ENCODE measurements at regions not wholly inside any gene's neighbourhood (a gene's known extent, or its start where the extent isn't known, plus 50 kb on each side); places are given as distances from the start of the nearest gene placed in this dataset.

DNA sequence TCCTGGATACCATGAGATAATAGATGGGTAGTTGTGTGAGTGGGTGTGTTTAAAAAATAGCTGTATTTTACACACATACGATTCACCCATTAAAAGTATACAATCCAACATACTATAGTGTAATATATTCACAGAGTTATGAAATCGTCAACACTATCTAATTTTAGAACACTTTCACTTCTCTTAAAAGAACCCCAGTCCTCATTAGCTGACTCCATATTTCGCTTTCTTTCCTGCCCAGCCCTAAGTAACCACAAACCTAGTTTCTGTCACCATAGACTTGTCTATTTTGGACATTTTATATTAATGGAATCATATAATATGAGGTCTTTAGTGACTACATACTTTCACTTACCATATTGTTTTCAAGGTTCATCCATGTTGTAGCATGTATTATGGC is 63.8 kb upstream of the S1PR3 start:
- no peak overlapping the region for H3K27ac ChIP-seq (ENCODE audit: low read depth, low read length)
- no peaks in the 10 kb centered on the region for H3K36me3 ChIP-seq (ENCODE audit: control insufficient read depth, insufficient read depth, low read length)
- no peak overlapping the region for H3K9ac ChIP-seq (ENCODE audit: low read depth, low read length)
- no peaks in the 10 kb centered on the region for H3K27me3 ChIP-seq (ENCODE audit: control insufficient read depth, insufficient read depth, low read length)
- no peaks in the 10 kb centered on the region for H3K9me3 ChIP-seq (ENCODE audit: control insufficient read depth, insufficient read depth, low read length)
- no peak overlapping the region for H3K4me3 ChIP-seq (ENCODE audit: low read depth, low read length)
- H3K4me1 ChIP-seq (ENCODE audit: control insufficient read depth, insufficient read depth, low read length), result no peaks in the 10 kb centered on the region

DNA sequence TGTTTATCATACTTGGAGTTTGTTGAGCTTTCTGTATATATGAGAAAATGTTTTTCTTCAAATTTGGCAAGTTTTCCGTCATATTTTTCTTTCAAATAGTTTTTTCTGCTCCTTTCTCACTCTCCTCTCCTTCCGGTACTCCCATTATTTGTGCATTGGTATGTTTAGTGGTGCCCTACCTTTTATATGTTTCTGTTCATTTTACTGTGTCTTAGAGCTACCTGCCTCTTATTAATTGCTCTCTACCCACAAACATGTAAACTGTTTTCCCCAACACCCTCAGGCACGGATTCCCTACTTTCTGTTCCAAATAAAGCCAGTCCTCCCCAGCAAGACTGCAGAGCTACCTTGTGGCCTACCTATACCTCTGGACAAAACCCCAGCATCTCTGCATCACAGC is 60.6 kb upstream of the S1PR3 start:
- Histone ChIP-seq H3K9me3 (ENCODE audit: control insufficient read depth, insufficient read depth, low read length) (no peaks in the 10 kb centered on the region), H3K27me3 (ENCODE audit: control insufficient read depth, insufficient read depth, low read length) (no peaks in the 10 kb centered on the region), H3K9ac (ENCODE audit: low read depth, low read length) (no peak overlapping the region), H3K27ac (ENCODE audit: low read depth, low read length) (no peak overlapping the region), H3K36me3 (ENCODE audit: control insufficient read depth, insufficient read depth, low read length) (no peaks in the 10 kb centered on the region), H3K4me3 (ENCODE audit: low read depth, low read length) (no peak overlapping the region), H3K4me1 (ENCODE audit: control insufficient read depth, insufficient read depth, low read length) (no peaks in the 10 kb centered on the region)

DNA sequence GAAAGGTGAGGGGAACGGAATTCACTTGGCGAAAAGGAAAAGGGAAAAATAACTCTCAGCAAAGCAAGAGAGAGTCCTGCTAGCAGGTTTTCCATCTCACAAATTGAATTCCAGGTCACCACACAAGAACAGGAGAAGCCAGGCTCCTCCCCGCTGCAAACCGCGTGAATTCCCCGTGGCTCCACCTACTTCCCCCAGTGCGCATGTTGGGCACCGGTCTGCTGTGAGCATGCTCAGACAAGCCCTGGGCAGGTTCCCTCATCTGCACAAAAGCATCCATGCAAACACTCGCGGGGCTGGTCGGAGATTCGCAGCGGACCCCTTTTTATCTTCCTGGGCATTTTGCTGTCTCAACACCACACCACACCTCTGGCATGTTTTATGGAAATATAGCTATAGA is 58.5 kb upstream of the S1PR3 start:
- Histone ChIP-seq H3K27me3 (ENCODE audit: control insufficient read depth, insufficient read depth, low read length) (no peaks in the 10 kb centered on the region), H3K36me3 (ENCODE audit: control insufficient read depth, insufficient read depth, low read length) (no peaks in the 10 kb centered on the region), H3K27ac (ENCODE audit: low read depth, low read length) (no peak overlapping the region), H3K4me1 (ENCODE audit: control insufficient read depth, insufficient read depth, low read length) (no peaks in the 10 kb centered on the region), H3K9ac (ENCODE audit: low read depth, low read length) (no peak overlapping the region), H3K4me3 (ENCODE audit: low read depth, low read length) (no peak overlapping the region; the same call in 1 of the 2 replicates), H3K9me3 (ENCODE audit: control insufficient read depth, insufficient read depth, low read length) (no peaks in the 10 kb centered on the region)

DNA sequence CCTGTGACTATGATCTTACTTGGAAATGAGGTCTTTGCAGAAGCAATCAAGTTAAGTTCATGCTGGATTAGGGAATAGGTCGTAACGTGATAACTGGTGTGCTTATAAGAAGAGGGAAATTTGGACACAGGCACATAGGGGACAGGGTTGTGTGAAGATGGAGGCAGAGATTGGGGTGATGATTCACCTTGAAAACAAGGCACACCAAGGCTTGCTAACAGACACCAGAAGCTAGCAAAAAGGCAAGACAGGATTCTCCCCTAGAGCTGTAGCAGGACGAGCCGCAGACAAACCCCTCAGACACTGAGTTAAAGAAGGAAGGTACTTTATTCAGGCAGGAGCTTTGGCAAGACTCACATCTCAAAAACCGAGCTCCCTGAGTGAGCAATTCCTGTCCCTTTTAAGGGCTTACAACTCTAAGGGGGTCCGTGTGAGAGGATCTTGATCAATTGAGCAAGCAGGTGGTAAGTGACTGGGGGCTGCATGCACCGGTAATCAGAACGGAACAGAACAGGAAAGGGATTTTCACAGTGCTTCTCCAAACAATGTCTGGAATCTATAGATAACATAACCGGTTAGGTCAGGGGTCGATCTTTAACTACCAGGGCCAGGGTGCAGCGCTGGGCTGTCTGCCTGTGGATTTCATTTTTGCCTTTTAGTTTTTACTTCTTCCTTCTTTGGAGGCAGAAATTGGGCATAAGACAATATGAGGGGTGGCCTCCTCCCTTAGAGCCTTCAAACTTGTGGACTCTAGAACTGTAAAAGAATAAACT is 57.5 kb upstream of the S1PR3 start:
- Histone ChIP-seq H3K27me3 (ENCODE audit: control insufficient read depth, insufficient read depth, low read length) (no peaks in the 10 kb centered on the region), H3K36me3 (ENCODE audit: control insufficient read depth, insufficient read depth, low read length) (no peaks in the 10 kb centered on the region), H3K27ac (ENCODE audit: low read depth, low read length) (no peak overlapping the region)

GRCh38 chr9:88934876-88935535 is 56.3 kb upstream of the S1PR3 start:
- Histone ChIP-seq H3K27ac (ENCODE audit: low read depth, low read length) (no peak overlapping the region), H3K4me3 (ENCODE audit: low read depth, low read length) (no peak overlapping the region), H3K36me3 (ENCODE audit: control insufficient read depth, insufficient read depth, low read length) (no peaks in the 10 kb centered on the region), H3K27me3 (ENCODE audit: control insufficient read depth, insufficient read depth, low read length) (no peaks in the 10 kb centered on the region), H3K9ac (ENCODE audit: low read depth, low read length) (no peak overlapping the region), H3K9me3 (ENCODE audit: control insufficient read depth, insufficient read depth, low read length) (no peaks in the 10 kb centered on the region), H3K4me1 (ENCODE audit: control insufficient read depth, insufficient read depth, low read length) (no peaks in the 10 kb centered on the region)

More for the DNA sequence above, 57.5 kb upstream of the S1PR3 start:
- no peaks in the 10 kb centered on the region for H3K9me3 ChIP-seq (ENCODE audit: control insufficient read depth, insufficient read depth, low read length)
- H3K4me3 ChIP-seq (ENCODE audit: low read depth, low read length), result no peak overlapping the region
- H3K9ac ChIP-seq (ENCODE audit: low read depth, low read length), result no peak overlapping the region
- H3K4me1 ChIP-seq (ENCODE audit: control insufficient read depth, insufficient read depth, low read length), result no peaks in the 10 kb centered on the region

DNA sequence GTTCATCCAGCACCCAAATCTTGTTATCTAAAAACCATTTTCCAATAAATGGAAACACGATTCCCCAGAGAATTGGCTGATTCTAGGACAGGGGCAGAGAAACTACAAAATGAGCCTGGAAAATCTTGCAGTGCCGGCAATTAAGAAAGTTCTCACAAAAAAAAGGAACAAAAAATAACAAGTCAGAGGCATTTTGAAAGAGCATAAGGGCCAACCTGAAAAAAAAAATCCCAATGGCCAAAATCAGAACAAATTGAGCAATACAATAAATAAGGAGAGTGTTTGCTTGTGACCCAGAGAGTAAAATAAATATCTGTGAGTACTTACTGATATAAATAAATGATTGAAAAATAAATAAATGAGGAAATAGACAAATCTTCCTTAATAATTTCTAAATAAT is 55.1 kb upstream of the S1PR3 start:
- Histone ChIP-seq H3K9me3 (ENCODE audit: control insufficient read depth, insufficient read depth, low read length) (no peaks in the 10 kb centered on the region), H3K36me3 (ENCODE audit: control insufficient read depth, insufficient read depth, low read length) (no peaks in the 10 kb centered on the region), H3K27ac (ENCODE audit: low read depth, low read length) (no peak overlapping the region), H3K4me3 (ENCODE audit: low read depth, low read length) (no peak overlapping the region), H3K4me1 (ENCODE audit: control insufficient read depth, insufficient read depth, low read length) (no peaks in the 10 kb centered on the region), H3K27me3 (ENCODE audit: control insufficient read depth, insufficient read depth, low read length) (no peaks in the 10 kb centered on the region), H3K9ac (ENCODE audit: low read depth, low read length) (no peak overlapping the region)

GRCh38 chr9:88936668-88937067 is 54.6 kb upstream of the S1PR3 start:
- Histone ChIP-seq H3K9ac (ENCODE audit: low read depth, low read length) (no peak overlapping the region), H3K4me1 (ENCODE audit: control insufficient read depth, insufficient read depth, low read length) (no peaks in the 10 kb centered on the region), H3K4me3 (ENCODE audit: low read depth, low read length) (no peak overlapping the region), H3K36me3 (ENCODE audit: control insufficient read depth, insufficient read depth, low read length) (no peaks in the 10 kb centered on the region), H3K9me3 (ENCODE audit: control insufficient read depth, insufficient read depth, low read length) (no peaks in the 10 kb centered on the region), H3K27ac (ENCODE audit: low read depth, low read length) (no peak overlapping the region), H3K27me3 (ENCODE audit: control insufficient read depth, insufficient read depth, low read length) (no peaks in the 10 kb centered on the region)

GRCh38 chr9:88937248-88937647 is 54.0 kb upstream of the S1PR3 start:
- Histone ChIP-seq H3K9me3 (ENCODE audit: control insufficient read depth, insufficient read depth, low read length) (no peaks in the 10 kb centered on the region), H3K4me1 (ENCODE audit: control insufficient read depth, insufficient read depth, low read length) (no peaks in the 10 kb centered on the region), H3K36me3 (ENCODE audit: control insufficient read depth, insufficient read depth, low read length) (no peaks in the 10 kb centered on the region), H3K9ac (ENCODE audit: low read depth, low read length) (no peak overlapping the region), H3K4me3 (ENCODE audit: low read depth, low read length) (no peak overlapping the region), H3K27ac (ENCODE audit: low read depth, low read length) (no peak overlapping the region), H3K27me3 (ENCODE audit: control insufficient read depth, insufficient read depth, low read length) (no peaks in the 10 kb centered on the region)

- H3K9me3 ChIP-seq (ENCODE audit: control insufficient read depth, insufficient read depth, low read length), result no peaks in the 10 kb centered on the region
- no peaks in the 10 kb centered on the region for H3K36me3 ChIP-seq (ENCODE audit: control insufficient read depth, insufficient read depth, low read length)
These were observed 53.1 kb upstream of the S1PR3 start for GRCh38 chr9:88938189-88938588.

More at GRCh38 chr9:88938189-88938588, 53.1 kb upstream of the S1PR3 start:
- no peaks in the 10 kb centered on the region for H3K4me1 ChIP-seq (ENCODE audit: control insufficient read depth, insufficient read depth, low read length)
- H3K9ac ChIP-seq (ENCODE audit: low read depth, low read length), result no peak overlapping the region
- no peak overlapping the region for H3K27ac ChIP-seq (ENCODE audit: low read depth, low read length)
- H3K4me3 ChIP-seq (ENCODE audit: low read depth, low read length), result no peak overlapping the region
- no peaks in the 10 kb centered on the region for H3K27me3 ChIP-seq (ENCODE audit: control insufficient read depth, insufficient read depth, low read length)
